Hepatocyte (in vitro differentiated cells): ENCODE measurements at regions not wholly inside any gene's neighbourhood (a gene's known extent, or its start where the extent isn't known, plus 50 kb on each side); places are given as distances from the start of the nearest gene placed in this dataset.

Experiments used
- DNase-seq: peaks from one replicate; pipeline ENCODE4 v3.0.0-alpha.2; 2016; ENCODE audit warnings: low spot score
- H2AFZ ChIP-seq: fragments of 200-600 bp; sonication (generic); 2 replicates; pipeline ENCODE4 v1.6.0; 2016; ENCODE audit warnings: antibody characterized with exemption, mild to moderate bottlenecking
- H3K27ac ChIP-seq: fragments of 200-600 bp; sonication (generic); 2 replicates; pipeline ENCODE4 v1.5.1; 2016; ENCODE audit warnings: mild to moderate bottlenecking
- H3K27me3 ChIP-seq: fragments of 200-600 bp; sonication (generic); 2 replicates; pipeline ENCODE4 v1.6.1; 2016
- H3K36me3 ChIP-seq: fragments of 200-600 bp; sonication (generic); replicated peaks from 2 replicates; pipeline ENCODE4 v1.5.1; 2016; ENCODE audit warnings: low read depth; ENCODE audit not compliant: insufficient read depth
- H3K4me1 ChIP-seq: fragments of 200-600 bp; sonication (generic); 2 replicates; pipeline ENCODE4 v1.5.1; 2016; ENCODE audit warnings: mild to moderate bottlenecking, moderate library complexity; ENCODE audit not compliant: insufficient read depth
- H3K4me2 ChIP-seq: fragments of 200-600 bp; sonication (generic); 2 replicates; pipeline ENCODE4 v1.6.0; 2016
- H3K4me3 ChIP-seq: fragments of 200-600 bp; sonication (generic); 2 replicates; pipeline ENCODE4 v1.5.1; 2016; ENCODE audit warnings: mild to moderate bottlenecking
- H3K79me2 ChIP-seq: fragments of 200-600 bp; sonication (generic); 2 replicates; pipeline ENCODE4 v1.6.0; 2017; ENCODE audit warnings: mild to moderate bottlenecking
- H3K9me2 ChIP-seq: fragments of 200-600 bp; sonication (generic); replicated peaks from 2 replicates; pipeline ENCODE4 v1.6.0; 2017; ENCODE audit warnings: mild to moderate bottlenecking; ENCODE audit not compliant: insufficient read depth
- H3K9me3 ChIP-seq: fragments of 200-600 bp; sonication (generic); 2 replicates; pipeline ENCODE4 v1.5.1; 2016; ENCODE audit warnings: low read depth, mild to moderate bottlenecking
- H4K20me1 ChIP-seq: fragments of 200-600 bp; sonication (generic); 2 replicates; pipeline ENCODE4 v1.6.0; 2016; ENCODE audit warnings: mild to moderate bottlenecking; ENCODE audit not compliant: insufficient read depth, poor library complexity, severe bottlenecking
- CTCF ChIP-seq: fragments of 200-600 bp; sonication (generic); IDR thresholded peaks from 2 replicates; pipeline ENCODE4 v1.5.1; 2016; ENCODE audit warnings: antibody characterized with exemption, mild to moderate bottlenecking; ENCODE audit not compliant: poor library complexity
- EZH2 ChIP-seq: fragments of 200-600 bp; sonication (generic); IDR thresholded peaks from 2 replicates; pipeline ENCODE4 v1.6.1; 2016; ENCODE audit warnings: antibody characterized with exemption, mild to moderate bottlenecking, borderline replicate concordance
- EZH2phosphoT487 ChIP-seq: fragments of 200-600 bp; sonication (generic); IDR thresholded peaks from one replicate; pipeline ENCODE4 v1.6.1; 2018; ENCODE audit warnings: antibody characterized with exemption, mild to moderate bottlenecking, low read depth, moderate library complexity; ENCODE audit not compliant: unreplicated experiment, severe bottlenecking
- WGBS: methylation state at CpG from one replicate; pipeline ENCODE4 v1.1.6; 2016; ENCODE audit warnings: low lambda C conversion rate; ENCODE audit errors: missing lambda C conversion rate; 5-methylcytosine and 5-hydroxymethylcytosine counted together

- Histone ChIP-seq H3K27me3 (no peaks in the 10 kb centered on the region), H3K9me3 (no peaks in the 10 kb centered on the region), H4K20me1 (no peaks in the 10 kb centered on the region), H3K4me2 (no peak overlapping the region), H3K79me2 (no peaks in the 10 kb centered on the region), H3K4me3 (no peak overlapping the region), H3K4me1 (no peaks in the 10 kb centered on the region), H3K27ac (no peak overlapping the region), H3K36me3 (no peaks in the 10 kb centered on the region), H3K9me2 (no peaks in the 10 kb centered on the region), H2AFZ (no peak overlapping the region)
- WGBS: 68% methylated on average over 3 of the region's 3 CpGs
- DNase-seq: no peak
- TF ChIP-seq CTCF: no peak
- no peak for TF ChIP-seq EZH2phosphoT487
- no peak for TF ChIP-seq EZH2
These were observed 332.4 kb upstream of the KYNU start for GRCh38 chr2:142545036-142545435.

- H3K4me2 ChIP-seq: no peak overlapping the region
- H3K9me2 ChIP-seq: no peaks in the 10 kb centered on the region
- H3K9me3 ChIP-seq: no peaks in the 10 kb centered on the region
- H2AFZ ChIP-seq: no peak overlapping the region
- TF ChIP-seq EZH2 (no peak), CTCF (no peak), EZH2phosphoT487 (no peak)
- no peak overlapping the region for H3K27ac ChIP-seq
- no peaks in the 10 kb centered on the region for H3K4me1 ChIP-seq
- no peaks in the 10 kb centered on the region for H4K20me1 ChIP-seq
- H3K36me3 ChIP-seq: no peaks in the 10 kb centered on the region
- no peak overlapping the region for H3K4me3 ChIP-seq
- no peak for DNase-seq
- no peaks in the 10 kb centered on the region for H3K79me2 ChIP-seq
- no peaks in the 10 kb centered on the region for H3K27me3 ChIP-seq
- WGBS: 84% methylated on average over 4 of the region's 4 CpGs
These were observed 333.3 kb upstream of the KYNU start for GRCh38 chr2:142544173-142544572.

- Histone ChIP-seq H3K36me3 (no peaks in the 10 kb centered on the region), H3K9me3 (no peaks in the 10 kb centered on the region), H3K4me1 (no peaks in the 10 kb centered on the region), H4K20me1 (no peaks in the 10 kb centered on the region), H3K27me3 (no peaks in the 10 kb centered on the region), H3K4me2 (no peak overlapping the region), H2AFZ (no peak overlapping the region), H3K4me3 (no peak overlapping the region), H3K79me2 (no peaks in the 10 kb centered on the region), H3K9me2 (no peaks in the 10 kb centered on the region), H3K27ac (no peak overlapping the region)
- no peak for TF ChIP-seq CTCF
- no peak for TF ChIP-seq EZH2
- no peak for TF ChIP-seq EZH2phosphoT487
- no peak for DNase-seq
- 93% methylated on average over 1 of the region's 1 CpG for WGBS
These were observed 335.0 kb upstream of the KYNU start for GRCh38 chr2:142542431-142542910.

GRCh38 chr2:142536966-142537365, 340.5 kb upstream of the KYNU start:
- Histone ChIP-seq H3K36me3 (no peaks in the 10 kb centered on the region), H3K79me2 (no peaks in the 10 kb centered on the region), H3K27me3 (no peaks in the 10 kb centered on the region), H2AFZ (no peak overlapping the region), H3K9me2 (no peaks in the 10 kb centered on the region), H3K4me3 (no peak overlapping the region), H3K4me2 (no peak overlapping the region), H4K20me1 (no peaks in the 10 kb centered on the region), H3K27ac (no peak overlapping the region), H3K9me3 (no peaks in the 10 kb centered on the region), H3K4me1 (no peaks in the 10 kb centered on the region)
- no peak for DNase-seq
- WGBS: 97% methylated on average over 6 of the region's 6 CpGs
- no peak for TF ChIP-seq EZH2
- no peak for TF ChIP-seq EZH2phosphoT487
- no peak for TF ChIP-seq CTCF
